ENCODE measurements at regions not wholly inside any gene's neighbourhood (a gene's known extent, or its start where the extent isn't known, plus 50 kb on each side); places are given as distances from the start of the nearest gene placed in this dataset.

DNA sequence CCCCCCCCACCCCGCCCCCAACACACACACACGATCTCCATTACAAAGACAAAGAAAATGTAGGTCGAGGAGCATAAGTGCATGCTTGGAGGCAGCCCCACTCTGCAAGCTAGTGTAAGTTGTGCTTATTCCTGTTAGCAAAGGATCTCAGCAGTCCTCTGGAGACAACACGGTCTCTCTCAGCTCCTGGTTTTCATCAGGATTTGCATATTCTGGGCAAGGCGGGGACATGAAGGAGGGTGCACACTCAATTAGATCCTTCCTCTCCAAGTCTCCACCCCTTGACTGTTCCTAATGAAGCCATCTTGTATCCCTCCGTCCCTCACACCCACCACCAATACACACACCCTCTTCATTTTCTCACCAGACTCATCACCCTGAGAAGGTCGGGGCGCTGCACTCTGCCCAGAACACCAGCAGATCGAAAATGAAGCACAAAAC lies 63.8 kb downstream of the MRPL46 start:
- Histone ChIP-seq H3K4me1 (no peaks in the 10 kb centered on the region), H3K9me3 (no peaks in the 10 kb centered on the region), H3K27ac (no peak overlapping the region), H3K36me3 (no peaks in the 10 kb centered on the region), H3K4me3 (peak overlapping the region in 1 of 3 donors; percentile 11), H3K27me3 (peaks cover 0 to 18% of the 10 kb centered on the region in 2 donors)
- no peak for DNase-seq (ENCODE audit: low spot score in 2 of 2)
- TF ChIP-seq POLR2AphosphoS5 (IDR thresholded peaks at IDR 0.05) (no peak), POLR2A (IDR thresholded peaks at IDR 0.05) (no peak), CTCF (IDR thresholded peaks at IDR 0.05) (no peak)
- intact Hi-C loops (cut with DNase I; ENCODE audit: low total_unique reads), result no loop called here

GRCh38 chr15:88401996-88402656 lies 65.1 kb downstream of the MRPL46 start:
- Histone ChIP-seq H3K4me3 (no peak overlapping the region), H3K9me3 (no peaks in the 10 kb centered on the region), H3K27ac (no peak overlapping the region), H3K4me1 (no peaks in the 10 kb centered on the region), H3K27me3 (peaks cover 0 to 18% of the 10 kb centered on the region in 2 donors), H3K36me3 (no peaks in the 10 kb centered on the region)
- TF ChIP-seq CTCF (IDR thresholded peaks at IDR 0.05) (no peak), POLR2A (IDR thresholded peaks at IDR 0.05) (no peak), POLR2AphosphoS5 (IDR thresholded peaks at IDR 0.05) (no peak)
- DNase-seq (ENCODE audit: low spot score in 2 of 2), result no peak
- intact Hi-C loops (cut with DNase I; ENCODE audit: low total_unique reads), result no loop called here

- H3K36me3 ChIP-seq, result no peaks in the 10 kb centered on the region
- intact Hi-C loops (cut with DNase I; ENCODE audit: low total_unique reads), result no loop called here
- H3K27me3 ChIP-seq, result peaks cover 0 to 18% of the 10 kb centered on the region in 2 donors
- no peak overlapping the region for H3K27ac ChIP-seq
- no peak for DNase-seq (ENCODE audit: low spot score in 2 of 2)
- H3K4me1 ChIP-seq, result no peaks in the 10 kb centered on the region
- H3K9me3 ChIP-seq, result no peaks in the 10 kb centered on the region
- no peak overlapping the region for H3K4me3 ChIP-seq
- TF ChIP-seq POLR2AphosphoS5 (IDR thresholded peaks at IDR 0.05), result no peak
- TF ChIP-seq CTCF (IDR thresholded peaks at IDR 0.05), result no peak
- TF ChIP-seq POLR2A (IDR thresholded peaks at IDR 0.05), result no peak
These were observed 65.8 kb downstream of the MRPL46 start for GRCh38 chr15:88401251-88401995.

DNA sequence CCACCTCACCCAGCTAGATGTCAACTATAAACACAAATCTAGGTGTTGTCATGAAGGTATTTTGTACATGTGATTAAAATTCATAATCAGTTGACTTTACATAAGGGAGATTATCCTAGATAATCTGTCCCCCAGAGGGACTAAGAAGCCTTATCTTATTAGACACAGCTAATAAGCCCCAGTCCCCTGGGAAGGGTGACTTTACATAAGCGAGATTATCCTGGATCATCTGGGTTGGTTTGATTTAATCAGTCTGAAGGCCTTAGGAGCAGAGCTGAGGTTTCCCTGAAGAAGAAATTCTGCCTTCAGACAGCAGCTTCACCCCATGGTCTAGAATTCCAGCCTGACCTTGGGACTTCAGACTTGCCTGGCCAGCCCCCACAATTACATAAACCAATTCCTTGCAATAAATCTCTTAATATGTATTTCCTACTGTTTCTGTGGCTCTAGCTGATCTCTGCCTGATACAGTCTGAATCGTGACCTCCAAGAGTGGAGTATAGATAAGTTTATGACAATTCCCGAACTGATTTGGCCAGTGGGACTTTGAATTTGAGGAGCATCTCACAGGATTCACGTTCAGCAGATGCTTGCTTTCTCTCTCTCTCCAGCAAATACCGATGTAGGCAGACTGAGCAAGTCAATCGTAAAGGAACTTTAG lies 66.5 kb downstream of the MRPL46 start:
- intact Hi-C loops (cut with DNase I; ENCODE audit: low total_unique reads), result no loop called here
- H3K27me3 ChIP-seq, result peaks cover 0 to 15% of the 10 kb centered on the region in 2 donors
- TF ChIP-seq POLR2AphosphoS5 (IDR thresholded peaks at IDR 0.05) (no peak), CTCF (IDR thresholded peaks at IDR 0.05) (no peak), POLR2A (IDR thresholded peaks at IDR 0.05) (no peak)
- no peaks in the 10 kb centered on the region for H3K36me3 ChIP-seq
- H3K9me3 ChIP-seq, result peaks cover 0 to 3% of the 10 kb centered on the region in 2 donors
- no peak overlapping the region for H3K4me3 ChIP-seq
- H3K4me1 ChIP-seq, result no peaks in the 10 kb centered on the region
- DNase-seq (ENCODE audit: low spot score in 2 of 2), result no peak
- H3K27ac ChIP-seq, result no peak overlapping the region

- TF ChIP-seq CTCF (IDR thresholded peaks at IDR 0.05) (no peak), POLR2A (IDR thresholded peaks at IDR 0.05) (no peak), POLR2AphosphoS5 (IDR thresholded peaks at IDR 0.05) (no peak)
- Histone ChIP-seq H3K27me3 (peaks cover 0 to 10% of the 10 kb centered on the region in 2 donors), H3K4me1 (no peaks in the 10 kb centered on the region), H3K36me3 (no peaks in the 10 kb centered on the region), H3K4me3 (no peak overlapping the region), H3K27ac (no peak overlapping the region), H3K9me3 (peaks cover 0 to 8% of the 10 kb centered on the region in 2 donors)
- intact Hi-C loops (cut with DNase I; ENCODE audit: low total_unique reads), result no loop called here
- no peak for DNase-seq (ENCODE audit: low spot score in 2 of 2)
These were observed 67.1 kb downstream of the MRPL46 start for GRCh38 chr15:88400084-88400483.

Data from breast epithelium (tissue), 4 donors.